Endothelial cell of umbilical vein (primary cell): ENCODE measurements at regions not wholly inside any gene's neighbourhood (a gene's known extent, or its start where the extent isn't known, plus 50 kb on each side); places are given as distances from the start of the nearest gene placed in this dataset.

Experiments used
- BruUV-seq: library from RNA; stranded (reverse); fragments of 400-500 nt; replicated peaks from 2 replicates; lab custom pipeline; 2021; lab: Mats Ljungman, UMichigan
- CTCF ChIA-PET: fragments of 300-600, 350-600 bp; sonication (Branson Sonifier 250); formaldehyde crosslinking; loops from one replicate; lab custom pipeline; 2021; ENCODE audit warnings: antibody characterized with exemption, inconsistent platforms; lab: Charles Lee
- POLR2A ChIA-PET: fragments of 300-600, 350-600 bp; sonication (Branson Sonifier 250); formaldehyde crosslinking; loops from one replicate; lab custom pipeline; 2021; ENCODE audit warnings: antibody characterized with exemption, inconsistent platforms; lab: Charles Lee
- DNase-seq: peaks from one replicate; pipeline ENCODE4 v3.0.0-alpha.2; 2011; ENCODE audit warnings: low read depth, low spot score
- FAIRE-seq: peaks from 2 replicates; lab custom pipeline; 2011; peaks lifted over from hg19 to GRCh38; lab: Jason Lieb, UNC
- H2AFZ ChIP-seq: 2 replicates; pipeline ENCODE4 v1.6.0; 2012; ENCODE audit warnings: low read depth, low read length, control low read depth, inconsistent platforms
- H3K27ac ChIP-seq: 2 replicates; pipeline ENCODE4 v1.5.1; 2011; ENCODE audit warnings: low read depth, mild to moderate bottlenecking, control low read depth, low read length, moderate library complexity; ENCODE audit not compliant: insufficient read depth
- H3K27me3 ChIP-seq, 2 experiments: 2 replicates each; pipeline versions ENCODE4 v1.6.0 to v1.6.1; 2011; ENCODE audit warnings: low read length in 2 of 2, mixed read lengths in 1 of 2; ENCODE audit not compliant: control insufficient read depth in 2 of 2, insufficient read depth in 2 of 2
- H3K36me3 ChIP-seq, 2 experiments: 2 replicates in 1 of 2; 3 replicates in 1 of 2; pipeline ENCODE4 v1.5.1; 2011; ENCODE audit warnings: low read length in 2 of 2, mild to moderate bottlenecking in 1 of 2, moderate library complexity in 1 of 2; ENCODE audit not compliant: control insufficient read depth in 2 of 2, insufficient read depth in 2 of 2; ENCODE audit errors: extremely low read depth in 1 of 2
- H3K4me1 ChIP-seq: 3 replicates; pipeline ENCODE4 v1.5.1; 2011; ENCODE audit warnings: mild to moderate bottlenecking, low read length; ENCODE audit not compliant: control insufficient read depth, insufficient read depth; ENCODE audit errors: extremely low read depth
- H3K4me2 ChIP-seq: 2 replicates; pipeline ENCODE4 v1.6.1; 2011; ENCODE audit warnings: low read length, control low read depth, mixed read lengths; ENCODE audit not compliant: insufficient read depth
- H3K4me3 ChIP-seq, 3 experiments: fragments of 200-600 bp in 1 of 3; sonication (generic), shearing (Covaris generic) in 1 of 3; replicated peaks in 1 of 3; 2 replicates each; pipeline ENCODE4 v1.5.1; 2011 to 2016; ENCODE audit warnings: control low read depth in 3 of 3, low read length in 3 of 3, mild to moderate bottlenecking in 2 of 3, inconsistent platforms in 1 of 3, low read depth in 1 of 3, moderate library complexity in 1 of 3; ENCODE audit not compliant: insufficient read depth in 1 of 3
- H3K79me2 ChIP-seq: 2 replicates; pipeline ENCODE4 v1.6.0; 2012; ENCODE audit warnings: low read length, inconsistent platforms; ENCODE audit not compliant: control insufficient read depth, insufficient read depth
- H3K9ac ChIP-seq: replicated peaks from 2 replicates; pipeline ENCODE3; 2011; ENCODE audit warnings: low read length, control low read depth; ENCODE audit not compliant: insufficient read depth; ENCODE audit errors: extremely low read depth
- H3K9me1 ChIP-seq: replicated peaks from 3 replicates; pipeline ENCODE4 v1.6.0; 2011; ENCODE audit warnings: mild to moderate bottlenecking, low read length; ENCODE audit not compliant: control insufficient read depth, insufficient read depth; ENCODE audit errors: extremely low read depth
- H3K9me3 ChIP-seq: replicated peaks from 2 replicates; pipeline ENCODE4 v1.5.1; 2012; ENCODE audit warnings: low read length, inconsistent platforms; ENCODE audit not compliant: control insufficient read depth, insufficient read depth
- H4K20me1 ChIP-seq: replicated peaks from 2 replicates; pipeline ENCODE3; 2011; ENCODE audit warnings: mild to moderate bottlenecking, low read length; ENCODE audit not compliant: control insufficient read depth, insufficient read depth; ENCODE audit errors: extremely low read depth
- CTCF ChIP-seq, 2 donors: IDR thresholded peaks; 1 replicate in 1 of 2; 2 replicates in 1 of 2; pipeline ENCODE4 v1.5.1; 2011; ENCODE audit warnings: low read length in 2 of 2, mild to moderate bottlenecking in 2 of 2, moderate library complexity in 2 of 2, control low read depth in 1 of 2, inconsistent platforms in 1 of 2, low read depth in 1 of 2; ENCODE audit not compliant: insufficient read depth in 1 of 2; ENCODE audit errors: extremely low read depth in 1 of 2
- EZH2 ChIP-seq: IDR thresholded peaks from 2 replicates; pipeline ENCODE4 v1.6.1; 2012; ENCODE audit warnings: borderline replicate concordance, low read depth, mild to moderate bottlenecking, moderate library complexity, low read length, inconsistent platforms; ENCODE audit not compliant: severe bottlenecking
- FOS ChIP-seq: IDR thresholded peaks from 2 replicates; pipeline ENCODE4 v1.6.1; 2011; ENCODE audit warnings: mild to moderate bottlenecking, low read length, moderate library complexity, borderline replicate concordance; ENCODE audit not compliant: insufficient read depth
- GATA2 ChIP-seq: IDR thresholded peaks from 2 replicates; pipeline ENCODE4 v1.7.0; 2011; ENCODE audit warnings: low read depth, mild to moderate bottlenecking, moderate library complexity, mixed read lengths, low read length; ENCODE audit not compliant: insufficient read length, insufficient read depth
- JUN ChIP-seq: IDR thresholded peaks from 2 replicates; pipeline ENCODE4 v1.6.1; 2011; ENCODE audit warnings: borderline replicate concordance, low read depth; ENCODE audit not compliant: insufficient read length, insufficient read depth
- MAX ChIP-seq: IDR thresholded peaks from 2 replicates; pipeline ENCODE4 v1.6.1; 2011; ENCODE audit not compliant: insufficient read depth, insufficient read length
- MYC ChIP-seq: IDR thresholded peaks from one replicate; pipeline ENCODE4 v1.6.1; 2011; ENCODE audit warnings: mild to moderate bottlenecking, low read depth, low read length
- POLR2A ChIP-seq: IDR thresholded peaks from 2 replicates; pipeline ENCODE4 v1.6.1; 2012; ENCODE audit warnings: low read depth, mild to moderate bottlenecking, control low read depth, low read length
- POLR2AphosphoS5 ChIP-seq: IDR thresholded peaks from 2 replicates; pipeline ENCODE4 v1.6.1; 2012; ENCODE audit warnings: low read depth, mild to moderate bottlenecking, control low read depth, low read length, moderate library complexity; ENCODE audit not compliant: insufficient read depth
- dilution Hi-C: fragments of 300-500 bp; cut with MboI; formaldehyde crosslinking; loops from one replicate; pipeline ENCODE4 v1.15.0; 2019; ENCODE audit warnings: low sequenced_read_pairs; ENCODE audit not compliant: extremely low pct_ligation_motif_present
- intact Hi-C: fragments of 100-400 bp; cut with micrococcal nuclease; formaldehyde crosslinking; loops from one replicate; pipeline ENCODE4 v1.10.0; 2022

GRCh38 chr3:176933704-176934103, 263.6 kb downstream of the TBL1XR1 start:
- H3K9ac ChIP-seq: no peak overlapping the region
- intact Hi-C loops (no loop called here), dilution Hi-C loops (no loop called here)
- no peak overlapping the region for H3K4me3 ChIP-seq
- no peaks in the 10 kb centered on the region for H4K20me1 ChIP-seq
- H3K27ac ChIP-seq: no peak overlapping the region
- FAIRE-seq (no peak), DNase-seq (no peak)
- no peaks in the 10 kb centered on the region for H3K9me3 ChIP-seq
- CTCF ChIA-PET: interaction anchor here (1.4 kb wide), 1 partner anchor 61 kb away, joined by 6 read pairs; no protein-coding TSS in a partner anchor
- H3K27me3 ChIP-seq: peaks cover 2% of the 10 kb centered on the region in 2 experiments
- H2AFZ ChIP-seq: no peak overlapping the region
- H3K4me1 ChIP-seq: no peaks in the 10 kb centered on the region
- no peaks in the 10 kb centered on the region for H3K36me3 ChIP-seq
- BruUV-seq: no TSS peak
- TF ChIP-seq MAX: no peak
- TF ChIP-seq CTCF (IDR thresholded peaks at IDR 0.05; ENCODE audit: extremely low read depth in 1 of 2, insufficient read depth in 1 of 2, low read depth in 1 of 2, low read length in 2 of 2): no peak
- TF ChIP-seq EZH2: no peak
- TF ChIP-seq GATA2: no peak
- no peak for TF ChIP-seq FOS
- TF ChIP-seq POLR2AphosphoS5: no peak
- TF ChIP-seq MYC: no peak
- no peak for TF ChIP-seq JUN
- no peak for TF ChIP-seq POLR2A
- H3K4me2 ChIP-seq: no peak overlapping the region
- H3K79me2 ChIP-seq: no peaks in the 10 kb centered on the region
- no peaks in the 10 kb centered on the region for H3K9me1 ChIP-seq
- POLR2A ChIA-PET: no interaction called here
